T47D (cell line): ENCODE measurements at regions not wholly inside any gene's neighbourhood (a gene's known extent, or its start where the extent isn't known, plus 50 kb on each side); places are given as distances from the start of the nearest gene placed in this dataset.
"Not testable (repeated sequence)": the region's sequence is repeated elsewhere in the genome, so short reads cannot be mapped to it uniquely, and the experiment has no call there.

Experiments used
- DNase-seq, 2 experiments: peaks; one replicate each; pipeline versions ENCODE4 v3.0.0 to v3.0.0-alpha.2; 2011 to 2012; ENCODE audit warnings: low read depth in 1 of 2, low spot score in 1 of 2
- JUND ChIP-seq: IDR thresholded peaks from 2 replicates; pipeline ENCODE4 v1.6.1; 2012; ENCODE audit warnings: low read depth
- in situ Hi-C: cut with HindIII; loops from 2 replicates; pipeline ENCODE4 v1.10.0; 2016; ENCODE audit warnings: low sequenced_read_pairs, low pct_unique_long_range_greater_than_20kb

DNA sequence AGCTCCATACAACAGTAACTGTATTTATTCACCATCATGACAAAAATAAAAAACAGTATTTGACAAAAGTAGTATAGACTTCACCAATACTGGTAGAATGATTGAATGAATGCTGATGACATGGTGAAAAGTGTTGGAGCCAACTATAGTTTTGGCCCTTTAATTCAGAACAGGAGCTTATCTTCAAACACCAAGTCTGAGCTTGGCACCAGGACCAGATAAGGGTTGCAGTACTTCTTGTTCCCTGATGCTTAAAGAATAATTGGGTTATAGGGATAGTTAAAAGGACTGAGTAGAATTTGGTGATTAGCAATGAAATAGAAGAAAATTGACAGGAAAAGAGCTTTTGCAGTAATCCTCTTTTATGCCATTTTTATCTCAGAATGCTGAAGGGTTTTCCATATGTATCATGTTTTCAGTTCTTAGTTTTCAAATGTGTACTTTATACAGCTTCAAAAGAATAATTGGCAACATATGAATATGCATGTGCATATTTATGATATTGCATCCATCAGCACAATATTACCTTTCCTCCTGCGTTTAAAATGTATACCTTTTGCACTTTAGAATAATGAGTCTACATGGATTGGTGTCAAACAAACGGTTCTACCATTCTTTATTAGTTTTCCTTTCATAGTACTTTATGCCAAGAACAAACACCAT, 214.2 kb upstream of the ARHGAP42 start:
- TF ChIP-seq JUND: no peak
- in situ Hi-C loops: no loop called here
- no peak for DNase-seq

DNA sequence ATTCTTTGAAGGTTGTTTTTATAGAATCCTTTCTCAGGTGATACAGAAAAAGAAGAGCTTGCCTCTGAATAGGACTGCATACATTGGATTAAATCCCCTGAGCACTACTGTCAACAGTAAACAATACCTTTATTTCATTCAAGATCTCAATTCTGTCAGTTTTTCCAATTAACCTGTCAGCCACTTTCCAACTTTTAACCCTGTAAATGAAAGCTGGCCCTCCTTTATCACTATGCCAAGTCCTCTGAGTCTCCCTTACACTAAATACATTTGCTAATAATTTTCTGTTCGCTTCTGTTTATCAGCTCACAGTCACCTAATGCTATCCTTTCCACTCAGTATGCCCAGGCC, 213.7 kb upstream of the ARHGAP42 start:
- TF ChIP-seq JUND: no peak
- no peak for DNase-seq

DNA sequence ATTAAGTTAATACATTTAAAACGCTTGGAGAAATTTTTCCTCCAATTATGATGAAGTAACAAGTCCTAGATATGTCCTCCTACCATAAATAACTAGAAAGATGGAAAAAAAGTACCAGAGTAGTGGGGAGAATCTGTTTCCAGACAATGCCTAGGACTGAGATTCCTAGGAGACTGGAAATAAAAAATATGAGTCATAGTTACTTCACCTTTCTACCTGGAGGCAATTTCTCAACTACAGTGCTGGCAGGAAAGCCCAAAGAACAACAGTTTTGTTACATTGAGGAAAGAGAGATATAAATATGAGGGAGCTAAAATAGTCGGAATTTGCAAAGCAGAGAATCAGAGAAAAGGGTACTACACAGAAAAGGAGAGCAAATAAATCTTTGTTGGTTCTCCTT, 202.1 kb upstream of the ARHGAP42 start:
- in situ Hi-C loops: no loop called here
- no peak for DNase-seq
- no peak for TF ChIP-seq JUND

More for the DNA sequence above, 213.7 kb upstream of the ARHGAP42 start:
- in situ Hi-C loops: no loop called here

DNA sequence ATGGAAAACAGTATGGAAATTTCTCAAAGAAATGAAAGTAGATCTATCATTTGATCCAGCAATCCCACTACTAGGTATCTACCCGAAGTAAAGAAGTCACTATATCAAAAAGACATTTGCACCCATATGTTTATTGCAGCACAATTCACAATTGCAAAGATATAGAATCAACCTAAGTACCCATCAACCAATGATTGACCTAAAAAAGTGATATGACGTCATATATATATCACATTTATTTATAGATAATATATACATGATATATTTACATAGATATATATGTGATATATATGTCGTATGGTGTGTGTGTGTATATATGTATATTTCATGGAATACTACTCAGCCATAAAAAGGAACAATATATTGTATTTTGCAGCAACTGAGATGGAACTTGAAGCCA, 188.3 kb upstream of the ARHGAP42 start:
- no peak for DNase-seq
- in situ Hi-C loops: no loop called here
- no peak for TF ChIP-seq JUND

DNA sequence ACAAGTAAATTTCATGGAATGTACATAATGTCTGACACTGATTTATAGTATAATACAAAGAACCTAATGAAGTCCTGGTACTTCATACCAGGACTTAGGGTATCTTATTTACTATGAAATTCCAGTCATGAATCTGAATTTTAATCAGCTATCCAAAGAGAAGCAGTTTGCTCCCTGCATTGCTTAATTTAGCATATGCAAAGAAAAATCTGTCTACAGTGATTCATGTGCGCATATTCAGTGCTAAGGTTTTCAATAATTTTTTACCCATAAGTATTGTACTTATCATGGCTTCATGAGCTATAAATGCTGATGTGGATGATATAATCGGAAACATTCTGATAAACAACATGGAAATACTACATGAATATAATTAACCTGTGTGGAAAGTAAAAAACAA, 185.6 kb upstream of the ARHGAP42 start:
- in situ Hi-C loops: no loop called here
- no peak for TF ChIP-seq JUND
- no peak for DNase-seq

DNA sequence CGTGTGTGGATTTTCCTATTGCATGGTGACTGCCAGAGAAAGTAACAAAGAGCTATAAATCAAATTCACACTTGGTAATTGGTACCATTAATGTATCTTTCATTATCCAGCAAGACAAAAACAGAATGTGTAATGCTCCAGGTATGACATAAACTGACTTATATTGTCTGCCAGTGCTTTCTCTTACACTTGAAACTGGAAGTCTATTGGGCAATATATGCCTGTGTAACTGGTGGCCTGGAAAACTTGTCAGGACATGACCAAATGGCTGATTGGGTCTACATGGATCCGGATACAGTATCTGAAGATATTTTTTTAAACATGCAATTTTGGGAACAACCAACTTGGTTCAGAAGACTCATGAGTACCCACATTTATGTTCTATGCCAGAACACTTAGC, 174.6 kb upstream of the ARHGAP42 start:
- TF ChIP-seq JUND: no peak
- no peak for DNase-seq
- in situ Hi-C loops: no loop called here

DNA sequence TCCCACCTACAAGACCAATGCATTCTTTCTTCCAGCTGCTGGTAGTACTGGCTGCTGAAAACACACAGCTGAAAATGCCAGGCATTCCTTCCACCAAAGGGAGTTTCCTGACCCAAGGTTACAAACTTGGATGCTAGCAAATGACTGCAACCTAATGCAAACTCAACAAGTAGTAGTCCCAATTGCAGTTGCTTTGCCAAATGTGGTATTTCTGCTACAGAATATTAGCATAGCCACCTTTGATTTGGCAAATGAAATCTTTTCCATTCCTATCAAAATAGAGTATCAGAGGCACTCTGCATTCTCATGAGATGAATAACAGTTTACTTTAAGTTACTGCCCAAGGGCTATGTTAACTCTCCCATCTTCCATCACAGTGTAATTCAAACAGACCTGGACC, 172.0 kb upstream of the ARHGAP42 start:
- no peak for DNase-seq
- no peak for TF ChIP-seq JUND
- in situ Hi-C loops: no loop called here

DNA sequence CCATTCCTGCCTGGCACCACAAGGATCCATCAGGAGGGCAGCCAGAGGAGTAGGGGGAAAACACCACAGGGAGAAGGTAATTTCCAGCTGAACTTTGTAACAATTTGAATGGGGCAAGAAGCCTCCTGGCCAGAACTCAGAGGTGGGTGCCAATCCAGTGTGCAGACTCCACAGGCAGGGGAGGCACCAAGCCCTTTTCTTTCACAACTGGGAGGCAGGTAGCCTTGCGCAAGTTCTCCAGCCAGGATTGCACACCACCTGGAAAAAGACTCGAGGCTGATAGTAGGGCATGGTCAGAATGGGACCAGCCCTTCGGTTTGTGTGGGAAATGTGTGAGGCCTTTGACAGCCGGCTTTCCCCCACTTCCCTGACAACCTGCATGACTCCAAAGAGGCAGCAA, 161.9 kb upstream of the ARHGAP42 start:
- in situ Hi-C loops: no loop called here
- no peak for DNase-seq
- no peak for TF ChIP-seq JUND

DNA sequence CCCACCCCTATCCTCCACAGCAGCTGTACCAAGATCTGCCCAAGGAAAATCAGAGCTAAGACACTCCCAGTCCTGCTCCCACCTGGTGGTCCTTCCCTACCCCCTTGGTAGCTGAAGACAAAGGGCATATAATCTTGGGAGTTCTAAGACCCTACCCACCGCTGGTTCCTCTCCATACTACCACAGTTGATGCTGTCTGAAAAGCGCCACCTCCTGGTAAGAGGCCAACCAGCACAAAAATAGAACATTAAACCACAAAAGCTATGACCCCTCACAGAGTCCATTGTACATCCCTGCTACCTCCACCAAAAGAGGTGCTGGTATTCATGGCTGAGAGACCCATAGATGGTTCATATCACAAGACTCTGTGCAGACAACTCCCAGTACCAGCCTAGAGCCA, 161.5 kb upstream of the ARHGAP42 start:
- no peak for TF ChIP-seq JUND
- peak in 1 of 2 experiments; percentile 20 for DNase-seq

DNA sequence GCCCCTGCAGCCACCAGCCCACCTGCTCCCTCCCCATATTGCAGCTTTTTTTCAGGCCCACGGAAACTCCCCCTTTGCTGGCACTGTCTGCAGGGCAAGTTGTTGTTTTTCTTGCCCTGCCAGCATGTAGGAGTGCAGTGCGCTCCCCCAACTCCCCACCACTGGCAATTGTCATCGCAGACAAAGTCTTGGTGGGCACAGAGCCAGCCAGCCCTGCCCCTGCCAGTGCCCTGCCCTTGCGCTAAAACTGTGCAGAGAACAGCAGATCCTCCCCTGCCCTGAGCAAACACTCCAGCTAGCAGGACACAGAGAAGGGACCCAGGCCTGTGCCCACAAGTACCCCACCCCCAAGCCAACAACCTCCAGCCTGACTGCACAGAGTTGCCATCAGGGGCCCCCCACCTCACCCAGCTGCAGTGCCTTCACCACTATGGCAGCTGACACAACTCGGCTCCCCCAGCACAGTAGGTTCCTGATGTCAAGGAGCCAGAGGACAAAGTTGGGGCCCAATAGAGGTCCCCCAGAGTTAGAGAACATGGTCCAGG, 158.1 kb upstream of the ARHGAP42 start:
- TF ChIP-seq JUND: no peak
- DNase-seq: no peak
- in situ Hi-C loops: no loop called here

More for the DNA sequence above, 161.5 kb upstream of the ARHGAP42 start:
- in situ Hi-C loops: no loop called here

DNA sequence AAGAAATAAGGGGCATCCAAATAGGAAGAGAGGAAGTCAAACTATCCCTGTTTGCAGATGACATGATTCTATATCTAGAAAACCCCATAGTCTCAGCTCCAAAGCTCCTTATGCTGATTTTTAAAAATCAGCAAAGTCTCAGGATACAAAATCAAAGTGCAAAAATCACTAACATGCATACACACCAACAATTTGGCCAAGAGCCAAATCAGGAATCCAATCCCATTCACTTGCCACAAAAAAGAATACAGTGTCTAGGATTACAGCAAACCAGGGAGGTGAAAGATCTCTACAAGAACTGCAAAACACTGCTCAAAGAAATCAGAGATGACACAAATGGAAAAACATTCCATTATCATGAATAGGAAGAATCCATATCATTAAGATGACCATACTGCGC, 155.8 kb upstream of the ARHGAP42 start:
- DNase-seq, in situ Hi-C loops: not testable (repeated sequence)

DNA sequence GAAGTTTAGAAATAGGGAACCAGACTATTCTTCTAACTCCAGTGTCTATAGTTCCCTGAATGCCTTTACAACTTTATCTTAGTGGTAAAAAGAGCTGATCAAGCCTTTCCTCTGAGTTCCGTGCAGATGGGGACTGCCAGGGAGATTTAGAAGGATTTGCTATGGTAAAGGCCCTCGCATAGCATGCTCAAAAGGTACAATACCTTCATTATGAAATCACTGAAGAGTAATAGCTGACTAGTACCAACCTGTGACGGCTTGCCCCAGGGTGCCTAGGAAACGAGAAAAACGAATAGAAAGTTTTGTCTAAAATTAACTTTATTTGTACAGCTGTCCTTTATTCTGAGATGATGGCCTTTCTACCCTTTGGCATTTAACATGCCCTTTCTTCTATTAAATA, 150.1 kb upstream of the ARHGAP42 start:
- in situ Hi-C loops: no loop called here
- DNase-seq: no peak
- no peak for TF ChIP-seq JUND

DNA sequence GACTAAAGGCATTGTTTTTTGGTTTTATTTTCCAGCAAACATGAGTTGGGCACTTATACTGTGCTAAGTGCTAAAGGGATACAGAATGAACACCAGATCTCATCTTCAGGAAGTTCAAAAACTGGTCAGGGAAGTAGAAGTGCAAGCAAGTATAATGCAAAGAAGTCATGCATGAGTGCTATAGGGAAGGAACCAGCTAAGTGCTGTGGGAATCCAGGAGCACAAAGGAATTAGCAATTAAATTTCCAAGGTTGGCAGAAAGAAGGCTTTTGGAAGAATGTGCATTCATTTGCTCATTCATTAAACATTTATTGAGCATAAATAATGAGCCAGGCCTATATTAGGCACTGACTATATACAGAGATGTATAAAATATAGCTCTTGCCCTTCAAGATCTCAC, 143.7 kb upstream of the ARHGAP42 start:
- peak in 1 of 2 experiments; percentile 17 for DNase-seq
- in situ Hi-C loops: no loop called here
- TF ChIP-seq JUND: no peak

DNA sequence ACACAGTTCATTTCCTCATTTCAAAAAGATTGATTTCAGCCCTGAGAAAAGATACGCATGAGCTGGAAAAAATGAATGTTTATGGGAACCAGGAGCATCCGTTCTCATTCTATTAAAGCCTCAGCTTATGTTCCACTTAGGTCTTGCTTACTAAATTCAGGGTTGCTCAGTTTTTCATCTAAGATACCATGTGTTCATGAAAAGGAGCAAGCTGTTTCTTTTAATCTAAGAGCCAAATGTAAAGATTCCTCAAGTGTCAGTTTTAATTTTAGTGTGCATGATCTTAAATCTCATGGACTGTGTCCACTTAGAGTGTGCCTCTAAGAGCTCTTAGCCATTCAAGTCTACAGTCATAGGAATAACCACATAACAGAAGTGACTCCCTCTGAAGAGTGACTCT, 141.5 kb upstream of the ARHGAP42 start:
- in situ Hi-C loops: no loop called here
- no peak for DNase-seq
- no peak for TF ChIP-seq JUND
